Activated CD4-positive, alpha-beta T cell treated with anti-CD3 and anti-CD28 coated beads, Interleukin-2, amount 50 U/mL, for 4 hours (primary cell): ENCODE measurements at regions not wholly inside any gene's neighbourhood (a gene's known extent, or its start where the extent isn't known, plus 50 kb on each side); places are given as distances from the start of the nearest gene placed in this dataset.

Experiments used
- DNase-seq, 2 experiments: peaks; one replicate each; pipeline ENCODE4 v3.0.0-alpha.2; 2020

DNA sequence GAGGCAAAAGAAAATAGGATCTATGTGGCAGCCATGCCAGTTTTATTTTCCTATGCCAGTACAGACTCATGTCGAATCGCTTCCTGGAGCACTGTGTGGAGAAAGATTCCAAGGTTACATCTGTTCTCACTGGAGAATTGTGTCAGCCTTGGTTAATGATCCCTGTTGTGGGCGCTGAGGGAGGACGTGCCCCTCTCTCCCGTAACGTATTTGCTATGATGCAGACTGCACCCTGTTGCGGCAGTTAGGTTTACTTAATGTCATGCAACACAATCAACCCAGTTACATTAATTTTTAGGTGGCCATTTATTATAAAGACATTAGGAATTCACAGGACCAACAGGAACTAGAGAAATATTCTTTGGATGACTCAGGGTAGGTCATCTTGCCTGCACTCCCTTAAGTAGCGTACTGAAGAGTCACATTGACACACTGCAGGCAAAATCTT lies 892.9 kb downstream of the EFNB2 start:
- no peak for DNase-seq

DNA sequence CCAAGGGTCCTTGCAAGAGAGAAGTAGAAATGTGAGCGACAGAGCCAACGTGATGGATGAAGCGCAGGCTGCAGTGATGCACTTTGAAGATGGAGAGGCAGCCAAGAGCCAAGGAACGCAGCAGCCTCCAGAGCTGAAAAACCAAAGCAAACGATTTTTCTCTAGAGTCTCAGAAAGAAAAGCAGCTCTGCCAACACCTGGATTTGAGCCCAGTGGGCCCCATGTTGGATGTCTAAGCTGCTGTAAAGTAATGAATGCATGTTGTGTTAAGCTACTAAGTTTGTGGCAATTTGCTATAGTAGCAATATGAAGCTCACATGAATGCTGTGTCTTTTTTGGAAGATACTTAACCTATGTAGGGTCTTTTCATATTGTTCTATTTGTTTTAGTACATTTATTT lies 894.3 kb downstream of the EFNB2 start:
- DNase-seq: no peak

DNA sequence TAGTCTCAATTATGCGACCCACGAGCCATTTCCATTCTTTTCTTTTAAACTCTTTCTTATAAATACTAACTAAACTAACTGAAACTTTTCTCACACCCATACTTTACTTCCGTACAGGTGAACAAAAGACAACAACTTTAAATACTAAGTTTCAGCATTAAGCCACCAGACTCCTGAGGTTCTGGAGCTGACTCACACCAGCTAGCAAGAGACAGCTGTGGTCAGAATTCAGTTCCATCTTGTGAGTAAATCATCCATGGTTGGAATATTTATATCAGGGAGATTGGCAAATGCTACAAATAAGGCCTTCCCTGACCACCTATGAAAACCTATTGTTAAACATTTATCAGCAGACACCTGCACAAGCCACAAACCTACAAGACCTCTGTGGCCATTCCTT lies 897.0 kb downstream of the EFNB2 start:
- DNase-seq: no peak

DNA sequence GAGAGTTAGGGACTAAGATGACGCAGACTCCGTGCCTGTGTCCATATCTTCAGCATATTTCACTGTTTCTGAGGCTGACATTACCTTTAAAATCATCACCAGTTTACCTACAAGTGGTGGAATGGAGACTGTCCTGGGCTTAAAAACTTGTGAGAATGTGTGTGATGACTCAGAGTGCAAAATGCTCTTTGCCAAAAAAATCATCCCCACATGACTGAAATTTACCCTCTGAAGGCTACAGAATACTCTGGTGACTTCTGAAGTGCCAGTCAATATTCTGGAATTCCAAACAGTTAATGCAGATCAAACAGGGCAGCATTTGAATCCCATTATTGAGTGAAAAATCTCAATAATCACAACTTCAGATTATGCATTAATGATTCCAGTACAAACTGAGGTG lies 901.4 kb downstream of the EFNB2 start:
- DNase-seq: no peak

DNA sequence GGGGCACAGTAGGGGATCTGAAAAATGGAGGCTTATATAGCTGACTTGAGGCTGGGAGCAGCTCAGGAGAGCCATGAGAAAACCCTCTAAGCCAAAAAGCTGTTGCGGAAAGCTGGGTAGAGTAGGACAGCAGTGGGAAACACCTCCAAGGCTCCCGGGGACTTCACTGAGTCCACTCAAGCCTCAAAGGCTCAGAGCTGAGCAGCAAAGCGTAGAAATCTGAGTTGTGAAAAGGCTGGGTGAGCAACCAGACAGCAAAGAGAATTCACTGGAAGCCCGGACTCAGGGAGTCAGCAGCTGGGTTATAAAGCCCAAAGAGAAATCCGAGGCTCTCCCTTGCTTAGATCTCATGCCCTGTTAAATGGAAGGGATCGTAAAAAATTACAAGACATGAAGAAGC lies 905.0 kb downstream of the EFNB2 start:
- no peak for DNase-seq

DNA sequence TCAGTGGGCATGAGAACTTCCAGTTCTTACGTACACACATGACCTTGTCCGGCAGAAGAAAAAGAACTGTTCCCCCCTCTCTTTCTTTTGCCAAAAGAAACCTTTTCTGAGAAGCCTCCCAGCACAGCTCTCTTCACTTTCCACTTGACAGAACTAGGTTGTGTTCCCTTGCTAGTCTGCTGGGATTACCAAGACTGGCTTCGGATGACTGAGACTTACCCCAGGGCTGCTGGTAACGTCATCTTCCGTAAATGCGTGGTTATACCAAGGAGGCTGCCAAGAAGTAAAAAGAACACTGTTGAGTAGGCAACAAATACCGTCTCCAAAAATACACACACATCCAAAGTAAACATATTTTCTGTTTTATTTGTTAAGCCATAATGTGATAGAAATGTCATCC lies 908.2 kb downstream of the EFNB2 start:
- no peak for DNase-seq

DNA sequence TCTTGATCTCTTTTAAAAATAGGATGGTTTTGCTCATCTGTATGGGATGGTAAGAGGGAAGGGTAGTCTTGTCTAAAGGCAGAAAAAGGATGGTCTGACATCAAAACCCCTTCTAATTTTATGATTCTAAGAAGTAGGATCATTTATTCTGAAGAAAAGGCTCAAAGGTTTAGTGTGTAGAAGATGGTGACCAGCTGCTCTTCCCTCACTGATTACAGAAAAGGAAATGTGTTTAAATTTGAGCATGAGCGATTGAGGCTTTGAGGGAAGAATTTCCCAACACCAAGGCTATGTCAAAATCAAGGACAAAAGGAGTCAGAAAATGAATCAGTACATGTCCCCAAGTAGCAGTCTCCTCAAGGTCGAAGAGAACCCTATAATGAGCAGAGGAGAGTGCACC lies 909.8 kb downstream of the EFNB2 start:
- DNase-seq: no peak

DNA sequence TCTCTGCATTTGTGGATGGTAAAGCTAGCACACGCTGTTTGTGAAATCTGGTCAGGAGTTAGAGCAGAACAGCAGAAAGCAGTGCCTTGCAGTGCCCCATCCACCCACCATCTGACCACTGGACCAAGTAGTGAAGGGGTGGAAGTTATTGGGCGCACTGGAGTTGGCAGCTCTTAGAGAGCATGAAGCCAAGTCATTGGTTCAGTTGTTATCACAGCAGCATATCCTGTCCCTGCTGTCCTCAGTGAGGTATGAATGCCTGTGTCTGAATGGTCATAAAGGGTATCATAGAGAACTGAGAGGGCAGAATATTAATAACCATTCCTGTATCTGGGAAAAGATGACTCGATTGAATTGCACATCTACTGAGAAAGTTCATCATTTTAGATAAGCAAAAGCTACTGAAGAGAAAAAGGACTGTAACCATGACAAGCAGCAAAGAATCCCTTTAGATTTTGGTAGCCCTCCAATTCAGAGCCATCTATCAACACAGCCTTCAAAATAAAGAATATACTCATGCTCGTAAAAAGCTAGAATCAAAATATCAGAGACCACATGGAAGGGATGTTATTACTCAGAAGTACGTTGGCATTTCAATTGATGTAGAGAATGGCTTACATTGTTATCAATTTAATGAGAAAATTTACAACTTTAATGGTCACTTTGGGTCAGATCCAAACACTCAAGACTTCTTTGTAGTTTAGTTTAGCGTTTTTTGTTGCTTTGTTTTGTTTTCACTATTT lies 919.0 kb downstream of the EFNB2 start:
- DNase-seq: no peak

DNA sequence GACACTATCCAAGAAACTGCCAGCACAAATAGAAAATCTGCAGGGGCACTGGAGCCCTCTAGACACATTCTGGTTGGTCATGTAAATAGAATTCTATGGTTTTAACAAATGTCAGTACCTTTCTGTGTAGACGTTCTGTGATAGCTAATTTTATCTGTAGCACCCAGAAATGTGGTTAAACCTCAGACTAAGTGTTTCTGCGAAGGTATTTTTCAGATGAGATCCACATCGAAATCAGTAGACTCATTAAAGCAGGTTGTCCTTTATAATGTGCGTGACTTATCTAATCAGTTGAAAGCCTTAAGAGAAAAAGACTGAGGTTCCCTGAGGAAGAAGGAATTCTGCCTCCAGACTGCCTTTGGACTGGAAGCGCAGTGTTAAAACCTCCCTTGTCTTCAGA lies 922.9 kb downstream of the EFNB2 start:
- DNase-seq: no peak

DNA sequence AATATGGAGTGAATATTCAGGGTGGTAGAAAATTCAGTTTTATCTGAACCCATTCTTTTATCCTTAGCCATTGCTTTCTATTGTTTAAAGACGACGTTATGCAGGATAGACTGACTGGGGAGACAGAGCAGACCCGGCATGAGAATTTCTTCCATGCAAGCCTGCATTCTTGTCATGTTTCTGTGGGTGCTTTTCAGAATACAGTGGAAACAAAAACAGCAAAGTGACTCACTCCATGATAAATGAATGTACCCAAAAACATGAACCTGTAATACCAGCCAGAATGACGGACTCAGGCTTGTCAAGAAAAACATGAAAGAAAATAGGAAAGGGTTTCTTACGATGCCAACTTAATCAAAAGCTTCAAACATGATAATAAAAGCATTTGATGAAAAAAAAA lies 924.0 kb downstream of the EFNB2 start:
- no peak for DNase-seq

DNA sequence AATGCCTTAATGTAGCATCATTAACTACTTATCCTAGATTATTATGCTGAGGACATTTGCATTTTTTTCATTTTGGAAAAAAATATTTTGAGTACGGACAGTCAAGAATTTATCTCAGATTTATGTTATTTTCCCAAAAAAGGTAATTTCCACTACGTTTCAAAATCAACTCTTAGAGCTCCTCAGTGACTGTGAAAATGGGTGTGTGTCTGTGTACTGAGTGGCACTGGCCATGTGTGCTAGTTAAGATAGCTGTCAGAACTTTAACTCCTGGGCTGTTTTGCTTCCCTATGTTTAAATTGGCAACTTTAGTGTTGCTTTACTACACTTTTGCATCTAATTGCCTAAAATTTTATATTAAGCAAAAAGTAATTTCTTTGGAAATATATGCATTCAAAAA lies 927.4 kb downstream of the EFNB2 start:
- DNase-seq: no peak

DNA sequence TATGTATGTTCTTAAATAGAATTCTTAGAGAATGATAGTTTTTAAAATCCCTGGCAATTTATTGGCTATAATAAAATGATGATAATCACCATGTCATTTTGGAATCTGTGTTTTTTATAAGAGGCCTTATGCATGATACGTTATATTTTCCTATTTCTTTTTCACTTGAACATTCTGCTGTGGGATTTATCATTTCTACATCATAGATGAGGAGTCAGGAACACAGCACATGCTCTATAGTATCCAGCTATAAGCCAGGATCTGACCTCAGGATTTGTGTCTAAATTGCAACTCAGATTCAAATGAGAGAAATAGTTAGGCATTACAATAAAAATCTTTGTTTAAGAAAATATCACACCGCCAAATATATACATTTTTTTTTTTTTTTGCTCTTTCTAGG lies 928.0 kb downstream of the EFNB2 start:
- no peak for DNase-seq

DNA sequence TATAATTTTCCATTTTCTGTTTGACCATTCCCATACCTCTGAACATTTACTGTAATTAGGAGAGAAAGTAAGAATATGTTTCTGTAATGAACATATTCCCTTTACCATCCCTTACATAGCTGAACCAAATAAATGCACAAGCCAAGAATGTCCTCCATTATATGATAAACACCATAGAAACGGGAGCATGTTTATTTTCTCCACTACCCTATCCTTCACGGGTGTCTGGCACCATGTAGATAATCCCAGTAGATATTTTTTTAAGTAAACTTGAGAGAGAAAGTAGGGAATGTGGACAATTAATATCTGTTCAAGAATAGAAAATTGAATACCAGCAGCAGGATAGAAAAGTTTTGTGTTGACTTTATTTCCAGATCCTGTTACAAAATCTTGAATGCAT lies 928.4 kb downstream of the EFNB2 start:
- no peak for DNase-seq

DNA sequence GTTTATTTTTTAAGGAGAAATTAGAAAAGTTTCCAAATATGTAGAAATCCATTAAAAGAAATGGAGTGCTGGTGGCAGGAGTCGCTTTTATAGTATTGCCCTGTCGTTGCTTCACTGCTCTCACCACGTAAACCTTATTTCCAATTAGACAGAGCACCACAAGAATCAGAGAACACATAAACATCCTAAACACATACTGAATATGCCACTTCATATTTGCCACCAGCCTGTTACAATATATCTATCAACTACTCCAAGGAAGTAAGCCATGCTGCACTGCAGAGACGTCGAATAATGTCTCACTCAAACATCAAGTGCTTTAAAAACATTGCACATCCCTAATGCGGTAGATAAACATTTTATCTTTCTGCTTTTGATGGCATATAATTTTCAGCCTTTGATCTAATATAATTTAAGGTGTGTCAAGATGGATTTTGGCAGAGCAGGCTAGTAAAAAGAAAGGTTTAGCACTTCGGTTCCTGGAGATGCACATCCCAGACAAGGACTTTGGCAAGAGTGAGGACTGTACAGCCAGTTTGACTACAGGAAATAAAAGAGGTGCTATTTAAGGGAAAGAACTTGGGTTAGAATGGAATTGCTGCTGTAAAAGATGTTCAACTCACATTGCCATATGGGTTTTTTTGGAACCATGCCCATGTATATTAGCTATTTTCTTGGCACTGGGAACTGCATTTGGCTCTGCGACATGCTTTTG lies 932.3 kb downstream of the EFNB2 start:
- no peak for DNase-seq

DNA sequence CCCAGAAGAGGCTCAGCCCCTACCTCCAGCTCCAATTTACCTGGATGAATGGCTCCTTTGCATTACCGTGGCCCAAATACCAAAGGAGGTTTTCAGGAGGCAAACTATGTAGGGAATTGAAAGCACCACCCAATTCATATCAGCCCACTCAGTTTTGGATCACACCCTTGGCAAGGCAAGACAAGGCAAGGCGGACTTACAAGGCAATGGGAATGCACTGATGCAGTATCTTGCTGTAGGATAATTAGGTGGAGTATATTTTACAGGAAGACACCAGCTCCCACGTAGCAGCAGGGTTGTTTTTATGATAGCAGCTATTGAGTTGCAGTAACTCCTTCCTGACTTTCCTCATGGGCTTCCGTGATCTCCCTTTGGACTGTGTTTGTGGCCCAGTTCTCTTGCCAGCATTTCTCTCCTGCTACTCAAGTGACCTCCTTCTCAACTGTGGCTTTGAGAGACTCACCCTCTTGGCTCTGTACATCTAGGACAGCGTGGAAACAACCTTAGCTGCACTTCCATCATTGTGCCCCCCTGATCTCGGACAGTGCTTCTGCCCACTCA lies 935.9 kb downstream of the EFNB2 start:
- no peak for DNase-seq

DNA sequence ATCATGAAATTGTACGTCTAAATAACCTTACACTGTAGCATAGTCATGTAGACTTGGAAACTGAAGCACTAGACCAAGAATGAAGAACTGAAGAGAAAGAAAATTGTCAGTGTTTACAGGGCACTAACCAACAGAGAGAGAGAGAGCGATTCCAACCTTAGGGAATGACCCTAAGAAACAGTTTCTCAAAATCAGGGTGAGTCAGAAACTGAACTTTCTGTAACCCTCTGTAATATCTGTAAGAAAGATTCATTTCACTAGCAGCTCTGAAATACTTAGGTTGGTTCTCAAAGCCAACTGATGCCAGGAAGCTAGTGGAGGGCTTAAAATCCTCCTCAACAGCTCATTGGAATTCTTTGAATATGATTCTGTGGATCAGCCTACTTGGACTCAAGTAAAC lies 936.9 kb downstream of the EFNB2 start:
- DNase-seq: no peak

DNA sequence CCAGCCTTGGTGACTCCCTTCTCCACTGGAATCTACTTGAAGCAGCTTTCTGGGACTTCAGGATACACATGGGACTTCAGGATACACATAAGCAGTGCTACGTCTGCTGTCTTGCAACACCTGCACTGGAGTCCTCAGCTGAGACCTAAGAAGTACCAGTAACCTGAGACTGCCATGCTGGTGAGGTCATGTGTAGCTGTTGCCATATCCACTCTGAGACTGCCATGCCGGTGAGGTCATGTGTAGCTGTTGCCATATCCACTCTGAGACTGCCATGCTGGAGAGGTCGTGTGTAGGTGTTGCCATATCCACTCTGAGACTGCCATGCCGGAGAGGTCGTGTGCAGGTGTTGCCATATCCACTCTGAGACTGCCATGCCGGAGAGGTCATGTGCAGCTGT lies 937.9 kb downstream of the EFNB2 start:
- no peak for DNase-seq

DNA sequence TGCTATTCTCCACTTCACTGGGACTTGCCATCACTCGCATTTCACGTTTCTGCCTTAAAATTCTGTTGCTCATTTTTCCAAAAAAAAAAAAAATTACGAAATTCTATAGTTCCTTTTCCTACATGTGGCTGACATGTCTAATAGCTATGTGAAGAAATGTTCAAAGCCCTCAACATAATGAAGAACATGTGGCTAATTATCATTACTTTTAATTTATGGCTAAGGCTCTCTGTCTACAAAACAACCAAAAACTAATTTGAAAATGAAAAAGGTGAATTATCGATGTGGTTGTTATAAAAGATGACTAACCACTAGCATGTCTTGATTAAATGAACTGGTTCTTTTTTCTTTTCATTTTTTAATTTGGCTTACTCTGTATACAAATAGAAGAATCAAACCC lies 940.0 kb downstream of the EFNB2 start:
- DNase-seq: no peak

DNA sequence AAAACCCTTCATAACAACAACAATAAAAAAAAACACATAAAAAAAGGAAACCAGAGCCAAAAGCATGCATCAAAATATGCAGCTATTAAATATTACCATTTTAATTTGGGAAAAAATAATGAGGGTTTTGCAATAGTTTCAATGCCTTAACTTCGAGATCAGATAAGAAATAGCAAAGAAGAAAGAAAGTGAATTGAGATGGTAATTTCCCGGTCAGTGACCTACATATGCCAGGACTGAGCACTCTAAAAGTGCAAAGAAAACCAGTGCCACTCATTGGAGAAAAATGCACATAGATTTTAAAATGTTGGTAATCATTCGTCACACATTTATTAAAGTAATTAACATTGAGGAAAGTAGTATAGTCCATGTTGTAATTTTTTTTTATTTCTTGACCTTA lies 944.2 kb downstream of the EFNB2 start:
- no peak for DNase-seq

DNA sequence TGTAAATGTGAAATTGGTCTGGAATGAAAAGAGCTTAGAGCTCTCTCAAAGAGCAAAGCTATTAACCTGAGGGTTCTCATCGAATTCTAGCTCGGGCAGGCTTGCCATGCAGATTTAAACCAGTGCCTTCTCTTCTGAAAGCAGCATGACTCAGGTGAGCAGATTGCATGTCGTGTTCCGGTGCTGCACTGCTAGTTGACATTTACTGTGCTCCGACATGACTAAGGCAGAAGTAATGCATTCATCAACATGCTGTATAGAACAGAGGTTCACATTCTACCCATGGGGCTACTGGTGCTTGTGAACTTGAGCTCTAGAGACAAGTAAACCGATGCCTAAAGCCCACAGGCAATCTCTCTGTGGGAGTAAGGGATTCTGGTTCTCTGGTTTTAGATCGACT lies 947.7 kb downstream of the EFNB2 start:
- no peak for DNase-seq

DNA sequence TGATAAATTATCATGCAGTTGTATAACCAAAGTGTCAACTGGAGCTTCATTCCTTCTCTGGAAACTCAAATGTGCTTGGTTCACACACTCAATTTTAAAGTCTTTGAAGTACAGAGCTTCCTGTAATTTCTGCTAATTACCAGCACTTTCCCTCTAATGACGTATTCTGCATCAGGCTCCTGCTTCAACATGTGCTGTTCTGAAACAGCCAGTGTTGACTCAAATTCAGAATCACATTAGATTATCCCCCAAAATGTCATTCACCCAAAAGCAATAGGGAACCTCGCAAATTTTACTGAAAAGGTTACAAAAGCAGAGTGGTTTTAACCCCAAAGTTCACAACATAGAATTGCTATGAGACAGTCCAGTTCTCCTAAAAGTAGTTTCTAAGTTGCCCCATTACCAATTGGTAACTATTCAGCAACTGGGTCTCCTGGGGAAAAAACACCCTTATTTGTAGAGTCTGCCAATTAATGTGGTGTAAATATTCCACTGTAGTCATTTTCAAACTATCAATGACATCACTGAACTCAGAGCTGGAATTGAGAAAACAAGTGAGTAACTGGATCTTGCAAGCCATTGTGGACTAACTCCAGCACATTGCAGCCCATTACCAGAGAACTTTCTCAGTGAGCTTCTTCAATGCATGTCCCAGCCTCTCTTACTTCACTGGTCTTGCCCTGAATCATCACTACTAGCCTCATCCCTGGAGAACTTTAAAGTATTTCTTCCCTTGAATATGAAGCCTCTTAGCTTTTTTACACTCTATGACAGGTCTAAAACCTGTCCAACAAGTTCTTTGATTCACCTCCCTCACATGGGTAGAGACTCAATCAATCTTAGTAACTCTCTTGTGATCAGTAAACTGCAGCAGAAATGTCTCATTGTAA lies 955.4 kb downstream of the EFNB2 start:
- DNase-seq: no peak

DNA sequence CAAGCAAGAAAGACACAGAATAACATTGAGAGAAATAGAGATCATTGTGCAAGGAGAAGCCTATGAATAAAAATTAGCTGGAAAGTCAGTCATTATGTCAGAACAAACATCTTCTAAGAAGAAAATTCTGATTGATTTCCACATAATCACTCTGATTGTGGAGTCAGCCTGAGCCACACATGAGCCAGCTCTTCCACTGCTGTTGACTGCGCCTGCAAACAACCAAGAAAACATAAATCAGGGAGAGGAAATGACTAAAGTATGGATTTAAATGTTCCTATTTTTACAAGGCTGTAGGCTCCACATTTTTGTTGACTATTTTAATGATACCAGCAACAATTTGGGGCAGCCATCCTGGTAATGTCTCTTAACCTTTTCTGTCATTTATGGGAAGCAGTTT lies 962.3 kb downstream of the EFNB2 start:
- no peak for DNase-seq

DNA sequence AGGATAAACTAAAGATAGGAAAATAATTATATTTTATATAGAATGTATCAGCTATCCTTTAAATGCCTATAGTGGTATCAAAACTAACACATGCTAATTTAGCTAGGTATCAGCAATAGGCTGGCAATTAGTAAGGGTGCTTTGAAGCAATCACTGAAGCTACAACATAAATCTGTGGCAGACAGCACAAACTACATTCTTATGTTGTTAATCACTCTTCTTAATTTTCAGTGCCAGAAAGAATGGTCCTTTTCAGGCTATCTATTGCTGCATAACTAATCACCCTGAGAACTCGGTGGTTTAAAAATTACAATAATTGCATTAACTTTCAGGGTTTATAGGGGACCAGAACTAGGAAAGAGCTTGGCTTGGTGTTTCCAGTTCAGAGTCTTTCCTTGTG lies 963.1 kb downstream of the EFNB2 start:
- no peak for DNase-seq

DNA sequence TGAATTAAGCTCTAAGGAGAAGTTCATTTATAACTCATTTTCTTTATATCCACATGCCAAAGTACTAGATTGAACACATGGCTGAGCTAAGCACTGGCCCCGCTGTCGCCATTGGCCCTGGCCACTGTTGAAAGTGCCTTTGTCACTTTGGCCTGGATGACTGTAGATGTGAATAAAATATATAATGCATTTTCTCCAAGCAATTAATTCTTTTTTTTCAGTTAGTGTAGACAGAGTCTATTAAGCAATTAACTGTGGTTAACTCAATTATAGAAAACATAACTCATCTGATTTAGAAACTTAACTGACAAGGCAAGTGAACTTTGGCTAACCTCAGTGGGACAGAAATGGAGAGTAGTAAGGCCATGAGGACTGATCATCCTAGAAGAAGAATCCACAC lies 965.6 kb downstream of the EFNB2 start:
- DNase-seq: no peak
